Stimulated activated CD8-positive, alpha-beta memory T cell treated with anti-CD3 and anti-CD28 coated beads, Interleukin-15, amount 100 ng/mL, for 4 hours (primary cell): ENCODE measurements at regions not wholly inside any gene's neighbourhood (a gene's known extent, or its start where the extent isn't known, plus 50 kb on each side); places are given as distances from the start of the nearest gene placed in this dataset.
"Not testable (repeated sequence)": the region's sequence is repeated elsewhere in the genome, so short reads cannot be mapped to it uniquely, and the experiment has no call there.

Source experiments
- DNase-seq, 2 donors: peaks; one replicate each; pipeline ENCODE4 v3.0.0-alpha.2; 2020; ENCODE audit warnings: low read depth in 2 of 2

DNA sequence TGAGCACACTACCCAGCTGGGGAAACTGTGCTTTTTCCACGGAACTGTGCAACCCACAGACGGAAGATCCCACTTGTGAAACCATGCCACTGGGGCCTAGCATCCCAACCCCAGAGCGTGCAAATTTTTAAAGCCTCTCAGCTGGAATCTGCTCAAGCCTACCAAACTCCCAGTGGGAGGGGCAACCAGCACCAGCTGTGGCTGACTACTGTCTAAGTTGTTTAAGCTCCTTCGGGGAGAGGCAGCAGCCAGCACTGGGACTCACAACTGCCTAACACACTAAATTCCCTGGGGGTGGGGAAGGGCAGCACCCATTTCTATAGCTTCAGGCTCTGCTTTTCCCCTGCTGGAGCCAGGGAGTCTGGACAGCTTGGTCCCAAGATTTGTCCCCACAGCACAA lies 287.6 kb upstream of the MSX2 start:
- DNase-seq, result no peak

DNA sequence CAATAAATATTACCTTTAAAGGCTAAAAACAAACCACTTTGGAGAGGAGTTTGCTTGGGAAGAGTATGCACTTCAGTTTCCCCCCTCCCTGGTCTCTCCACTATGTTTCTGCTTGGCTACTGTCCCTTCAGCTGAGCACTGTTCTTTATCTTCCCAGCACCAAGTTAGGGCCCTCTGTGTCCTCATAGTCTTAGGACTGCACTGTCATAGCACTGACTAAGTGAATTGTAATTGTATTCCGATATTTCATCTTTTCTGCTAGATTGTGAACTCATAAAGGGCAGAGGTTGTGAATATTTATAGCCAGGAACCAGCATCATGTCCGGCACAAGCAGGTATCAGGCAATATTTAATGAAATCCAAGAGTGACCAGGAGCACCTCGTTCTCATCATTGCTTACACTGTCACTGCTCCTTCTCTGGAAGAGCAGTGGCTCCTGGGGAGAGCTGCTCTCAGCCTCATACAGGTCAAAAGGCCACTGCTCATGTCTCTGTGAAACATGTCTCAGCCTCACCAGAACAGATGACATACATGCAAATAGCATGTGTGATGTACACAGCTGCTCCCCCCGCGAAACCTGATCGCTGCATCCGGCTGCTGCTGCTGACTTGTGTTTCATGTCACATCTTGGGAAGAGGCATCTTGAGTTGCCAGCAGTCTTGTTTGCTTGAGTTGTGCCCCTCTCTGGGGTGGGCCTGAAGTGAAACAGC lies 279.7 kb upstream of the MSX2 start:
- DNase-seq, result no peak

GRCh38 chr5:174446446-174446845 lies 277.9 kb upstream of the MSX2 start:
- no peak for DNase-seq

- DNase-seq, result no peak
Measured at GRCh38 chr5:174446988-174447387, 277.4 kb upstream of the MSX2 start.

DNA sequence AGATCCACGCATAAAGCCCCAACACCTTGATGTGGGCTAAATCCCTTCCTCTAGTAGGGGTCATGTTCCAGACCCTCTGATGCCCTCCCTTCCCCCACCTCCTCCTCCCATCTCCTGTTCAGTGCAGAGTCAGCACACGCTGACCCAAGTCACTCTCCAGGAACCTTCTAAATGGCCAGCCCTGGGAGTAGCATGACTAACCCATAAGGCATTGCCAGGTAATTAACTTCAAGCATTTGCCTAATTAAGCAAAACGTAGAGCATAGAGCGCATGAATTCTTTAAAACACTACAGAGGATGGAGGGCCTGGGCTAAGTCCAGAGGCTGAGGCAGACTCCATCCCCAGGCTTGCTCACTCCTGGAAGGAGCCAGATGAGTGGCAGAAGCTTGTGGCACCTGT lies 276.3 kb upstream of the MSX2 start:
- DNase-seq, result no peak

- DNase-seq, result no peak
Measured at GRCh38 chr5:174448662-174449061, 275.7 kb upstream of the MSX2 start.

DNA sequence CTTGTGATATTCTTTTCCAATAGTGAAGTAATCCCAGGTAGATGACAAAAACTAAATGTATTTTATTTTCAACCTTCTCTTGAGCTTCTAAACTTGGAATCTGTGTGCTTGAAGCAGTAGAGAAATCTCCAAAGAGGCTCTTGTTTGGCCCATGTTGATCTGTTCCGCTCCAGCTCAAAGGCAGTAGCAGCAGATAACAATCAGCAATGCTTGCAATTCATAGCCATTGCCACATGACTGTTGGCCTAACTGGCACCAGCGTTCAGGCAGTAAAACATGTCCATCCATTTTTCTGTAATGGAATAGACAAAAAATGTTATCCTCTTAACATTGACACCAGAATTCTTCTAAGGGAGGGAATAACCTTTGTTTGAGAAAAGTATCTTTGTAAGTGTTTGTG lies 270.7 kb upstream of the MSX2 start:
- no peak for DNase-seq

GRCh38 chr5:174454464-174454863 lies 269.9 kb upstream of the MSX2 start:
- DNase-seq, result no peak

DNA sequence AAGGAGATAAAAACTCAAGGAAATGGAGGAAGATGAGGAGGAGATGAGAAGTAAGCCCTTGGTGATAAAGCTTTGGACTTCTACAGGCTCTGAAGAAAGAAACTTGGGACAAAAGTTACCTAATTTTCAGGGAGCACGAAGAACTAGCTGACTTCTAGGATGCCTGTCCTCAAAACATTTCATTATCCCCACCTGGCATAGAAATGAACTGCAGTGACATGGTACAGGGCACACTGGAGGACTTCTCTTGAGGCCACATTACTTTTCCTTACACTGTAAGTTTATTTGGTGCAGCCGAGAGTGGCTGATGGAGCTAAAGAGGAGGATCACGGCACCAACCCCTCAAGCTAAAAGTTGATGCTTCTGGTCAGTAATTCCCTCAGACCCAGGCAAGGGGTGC lies 269.5 kb upstream of the MSX2 start:
- DNase-seq, result no peak

DNA sequence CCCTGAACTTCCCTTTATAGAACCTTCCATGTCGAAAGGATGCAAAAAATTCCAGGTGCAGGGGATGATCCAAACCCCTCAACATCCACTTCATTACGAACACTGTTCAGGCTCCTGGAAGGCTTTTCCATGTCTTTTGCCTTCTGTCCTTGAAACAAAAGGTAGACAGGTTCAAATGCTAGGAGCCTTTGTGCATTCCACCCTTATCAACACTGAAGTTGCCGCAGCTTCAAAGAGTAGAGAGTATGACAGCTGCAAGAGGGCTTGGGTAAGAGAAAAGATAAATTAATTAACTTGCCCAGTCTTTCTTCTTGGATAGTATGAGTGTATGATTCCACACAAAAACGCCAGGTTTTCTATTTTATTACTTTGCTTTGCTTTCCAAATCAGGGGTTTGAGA lies 269.1 kb upstream of the MSX2 start:
- DNase-seq, result no peak

DNA sequence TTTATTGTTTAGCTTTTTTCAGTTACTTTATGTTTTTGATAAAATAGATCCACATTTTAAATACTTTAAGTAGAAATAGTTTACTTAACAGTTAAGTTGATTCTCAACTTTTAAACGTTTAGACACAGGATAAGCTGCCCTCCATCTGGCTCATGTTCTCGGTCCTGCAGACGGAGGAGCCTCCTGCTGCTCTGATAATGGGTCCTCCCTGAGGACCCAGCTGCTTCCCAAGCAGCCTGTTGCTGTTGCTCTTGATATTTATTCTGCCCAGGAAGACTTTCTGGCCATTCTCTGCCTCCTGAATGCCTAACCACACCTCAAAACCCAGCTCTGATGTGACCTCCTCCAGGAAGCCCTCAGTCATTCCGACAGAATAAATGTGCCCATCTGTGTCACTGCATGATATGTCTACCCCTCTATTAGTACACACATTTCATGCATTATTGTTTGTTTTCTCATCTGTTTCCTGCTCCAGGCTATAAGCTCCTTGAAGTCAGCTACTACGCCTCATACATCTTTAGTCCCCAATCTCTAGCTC lies 267.2 kb upstream of the MSX2 start:
- DNase-seq, result no peak

- no peak for DNase-seq
Measured at GRCh38 chr5:174459071-174459702, 265.2 kb upstream of the MSX2 start.

GRCh38 chr5:174459832-174460448 lies 264.4 kb upstream of the MSX2 start:
- no peak for DNase-seq

DNA sequence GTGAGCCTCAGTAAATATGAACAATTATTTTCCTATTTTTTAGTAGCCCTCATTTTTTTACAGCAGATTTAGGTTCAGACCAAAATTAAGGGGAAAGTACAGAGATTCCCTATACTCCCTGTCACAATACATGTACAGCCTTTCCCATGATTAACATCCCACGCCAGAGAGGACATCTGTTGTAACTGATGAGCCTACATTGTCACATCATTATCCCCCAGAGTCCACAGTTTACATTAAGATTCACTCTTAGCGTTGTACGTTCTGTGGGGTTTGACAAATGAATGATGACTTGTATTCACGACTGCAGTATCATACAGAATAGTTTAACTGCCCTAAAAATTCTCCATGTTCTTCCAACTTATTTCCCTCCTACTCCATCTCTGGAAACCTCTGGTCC lies 262.3 kb upstream of the MSX2 start:
- DNase-seq, result no peak

GRCh38 chr5:174464504-174465165 lies 259.7 kb upstream of the MSX2 start:
- no peak for DNase-seq

- not testable (repeated sequence) for DNase-seq
Measured at GRCh38 chr5:174471528-174471927, 252.9 kb upstream of the MSX2 start.

GRCh38 chr5:174472956-174473355 lies 251.4 kb upstream of the MSX2 start:
- no peak for DNase-seq

DNA sequence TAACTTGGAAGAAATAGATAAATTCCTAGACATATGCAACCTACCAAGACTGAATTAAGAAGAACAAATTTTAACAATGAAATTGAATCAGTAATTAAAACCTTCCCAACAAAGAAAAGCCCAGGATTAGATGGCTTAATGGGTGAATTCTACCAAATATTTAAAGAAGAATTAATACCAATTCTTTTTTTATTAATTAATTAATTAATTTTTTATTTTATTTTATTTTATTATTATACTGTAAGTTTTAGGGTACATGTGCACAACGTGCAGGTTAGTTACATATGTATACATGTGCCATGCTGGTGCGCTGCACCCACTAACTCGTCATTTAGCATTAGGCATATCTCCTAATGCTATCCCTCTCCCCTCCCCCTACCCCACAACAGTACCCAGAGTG lies 248.4 kb upstream of the MSX2 start:
- DNase-seq, result not testable (repeated sequence)

DNA sequence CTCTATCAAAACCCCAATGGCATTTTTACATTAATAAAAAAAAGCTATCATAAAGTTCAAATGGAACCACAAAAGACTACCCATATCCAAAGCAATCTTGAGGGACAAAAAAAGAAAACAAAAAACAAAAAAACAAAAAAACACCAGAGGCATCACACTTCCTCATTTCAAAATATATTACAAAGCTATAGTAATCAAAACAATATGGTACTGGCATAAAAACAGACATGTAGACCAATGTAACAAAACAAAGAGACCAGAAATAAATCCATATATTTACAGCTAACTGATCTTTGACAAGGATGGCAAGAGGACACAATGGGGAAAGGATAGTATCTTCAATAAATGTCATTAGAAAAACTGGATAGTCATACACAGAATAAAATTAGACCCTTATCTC lies 245.1 kb upstream of the MSX2 start:
- no peak for DNase-seq

GRCh38 chr5:174481737-174482136 lies 242.6 kb upstream of the MSX2 start:
- DNase-seq, result no peak

- DNase-seq, result no peak
Measured at GRCh38 chr5:174482607-174483024, 241.8 kb upstream of the MSX2 start.

- DNase-seq, result no peak
Measured at GRCh38 chr5:174483411-174483810, 241.0 kb upstream of the MSX2 start.

DNA sequence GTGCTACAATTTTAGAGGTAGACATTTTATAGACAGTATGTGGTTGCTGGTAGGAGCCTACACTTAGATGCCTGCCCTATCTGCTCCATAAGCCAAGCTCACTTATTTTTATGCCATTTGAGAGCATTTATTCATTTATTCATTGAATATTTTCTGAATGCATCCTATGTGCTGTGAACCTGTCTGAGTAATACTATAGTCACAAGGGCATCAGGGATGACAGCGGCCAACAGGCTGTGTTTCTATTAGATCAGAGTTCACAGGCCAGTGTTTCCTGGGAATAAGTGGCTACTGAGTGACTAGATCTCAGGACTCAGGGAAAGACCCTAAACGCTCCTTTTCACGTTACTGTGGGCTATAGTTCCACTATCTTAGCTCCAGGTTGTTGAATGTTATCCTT lies 235.2 kb upstream of the MSX2 start:
- no peak for DNase-seq
